HL-60 (cell line): ENCODE measurements at regions not wholly inside any gene's neighbourhood (a gene's known extent, or its start where the extent isn't known, plus 50 kb on each side); places are given as distances from the start of the nearest gene placed in this dataset.

Source experiments
- DNase-seq, 2 experiments: peaks; one replicate each; pipeline ENCODE4 v3.0.0-alpha.2; 2010 to 2020; ENCODE audit warnings: low read depth in 1 of 2, low spot score in 1 of 2
- H3K27ac ChIP-seq: fragments of 250-450 bp; sonication (Bioruptor Pico); replicated peaks from 2 replicates; pipeline ENCODE4 v1.5.1; 2020; ENCODE audit warnings: mild to moderate bottlenecking, moderate library complexity
- H3K27me3 ChIP-seq: fragments of 250-450 bp; sonication (Bioruptor Pico); 2 replicates; pipeline ENCODE4 v1.5.1; 2021; ENCODE audit warnings: mild to moderate bottlenecking, moderate library complexity; ENCODE audit not compliant: insufficient read depth, poor library complexity, severe bottlenecking
- H3K4me3 ChIP-seq: replicated peaks from 2 replicates; pipeline ENCODE4 v1.5.1; 2011; ENCODE audit warnings: mild to moderate bottlenecking, control low read depth, low read length; ENCODE audit not compliant: insufficient read depth
- CTCF ChIP-seq: IDR thresholded peaks from one replicate; pipeline ENCODE4 v1.5.1; 2011; ENCODE audit warnings: low read length, control low read depth, inconsistent platforms; ENCODE audit not compliant: insufficient read depth
- GABPA ChIP-seq: IDR thresholded peaks from 2 replicates; pipeline ENCODE4 v1.6.1; 2012; ENCODE audit warnings: low read depth
- POLR2AphosphoS5 ChIP-seq: IDR thresholded peaks from 2 replicates; pipeline ENCODE4 v1.6.1; 2012; ENCODE audit warnings: low read depth
- REST ChIP-seq: IDR thresholded peaks from 2 replicates; pipeline ENCODE4 v1.6.1; 2012; ENCODE audit warnings: low read depth; ENCODE audit not compliant: insufficient replicate concordance
- SPI1 ChIP-seq: IDR thresholded peaks from 2 replicates; pipeline ENCODE4 v1.6.1; 2012; ENCODE audit warnings: low read depth, mild to moderate bottlenecking, borderline replicate concordance

GRCh38 chr7:98548370-98548769 lies 68.7 kb upstream of the NPTX2 start:
- Histone ChIP-seq H3K27me3 (no peaks in the 10 kb centered on the region), H3K27ac (no peak overlapping the region), H3K4me3 (no peak overlapping the region)
- DNase-seq, result no peak
- no peak for TF ChIP-seq REST

DNA sequence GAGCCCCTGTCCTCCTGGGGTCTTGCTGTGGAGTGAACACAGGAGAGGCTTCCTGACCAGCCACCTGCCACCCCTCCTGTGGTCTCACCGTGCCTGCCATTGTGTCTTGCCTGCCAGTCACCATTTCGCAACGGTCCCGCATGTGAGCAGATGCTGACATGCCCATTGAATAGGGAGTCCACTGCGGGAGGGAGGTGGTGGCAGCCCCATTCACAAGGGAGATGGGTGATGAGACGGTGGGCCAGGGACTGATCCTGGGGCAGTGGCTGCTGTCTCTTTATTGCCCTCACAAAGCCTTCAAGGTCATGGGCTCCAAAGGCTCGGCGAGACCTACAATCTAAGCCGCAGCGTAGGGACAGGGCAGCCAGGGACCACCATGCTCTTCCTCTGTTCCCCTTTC lies 76.0 kb upstream of the NPTX2 start:
- no peak for DNase-seq
- Histone ChIP-seq H3K4me3 (no peak overlapping the region), H3K27ac (no peak overlapping the region), H3K27me3 (no peaks in the 10 kb centered on the region)
- TF ChIP-seq SPI1 (no peak), POLR2AphosphoS5 (no peak), CTCF (no peak), GABPA (no peak), REST (no peak)

DNA sequence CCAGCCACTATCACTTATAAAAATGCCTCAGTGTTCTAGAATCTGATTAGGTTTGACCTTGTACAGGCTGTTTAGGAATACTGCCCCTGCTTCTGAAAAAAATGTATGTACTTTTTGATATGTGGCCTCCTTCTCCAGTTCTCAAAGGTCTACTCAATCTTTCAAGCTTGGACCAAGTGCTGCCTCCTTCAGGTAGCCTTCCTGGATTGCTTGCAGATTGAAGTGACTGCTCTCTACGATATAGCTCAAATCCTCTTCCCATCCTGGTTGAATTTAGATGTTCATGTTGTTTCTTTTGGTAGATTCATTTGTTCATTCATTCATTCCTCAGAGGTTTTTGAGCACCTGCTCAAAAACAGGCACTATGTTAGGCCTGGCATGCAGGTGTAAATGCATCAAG lies 77.2 kb upstream of the NPTX2 start:
- Histone ChIP-seq H3K27ac (no peak overlapping the region), H3K27me3 (no peaks in the 10 kb centered on the region), H3K4me3 (no peak overlapping the region)
- DNase-seq, result no peak
- TF ChIP-seq GABPA, result no peak
- TF ChIP-seq CTCF, result no peak
- TF ChIP-seq POLR2AphosphoS5, result no peak
- no peak for TF ChIP-seq SPI1
- no peak for TF ChIP-seq REST

- Histone ChIP-seq H3K4me3 (no peak overlapping the region), H3K27me3 (no peaks in the 10 kb centered on the region), H3K27ac (no peak overlapping the region)
- TF ChIP-seq REST (no peak), POLR2AphosphoS5 (no peak), GABPA (no peak), SPI1 (no peak), CTCF (no peak)
- DNase-seq, result no peak
These were observed 80.3 kb upstream of the NPTX2 start for GRCh38 chr7:98536803-98537202.
